ENCODE measurements at regions not wholly inside any gene's neighbourhood (a gene's known extent, or its start where the extent isn't known, plus 50 kb on each side); places are given as distances from the start of the nearest gene placed in this dataset.

DNA sequence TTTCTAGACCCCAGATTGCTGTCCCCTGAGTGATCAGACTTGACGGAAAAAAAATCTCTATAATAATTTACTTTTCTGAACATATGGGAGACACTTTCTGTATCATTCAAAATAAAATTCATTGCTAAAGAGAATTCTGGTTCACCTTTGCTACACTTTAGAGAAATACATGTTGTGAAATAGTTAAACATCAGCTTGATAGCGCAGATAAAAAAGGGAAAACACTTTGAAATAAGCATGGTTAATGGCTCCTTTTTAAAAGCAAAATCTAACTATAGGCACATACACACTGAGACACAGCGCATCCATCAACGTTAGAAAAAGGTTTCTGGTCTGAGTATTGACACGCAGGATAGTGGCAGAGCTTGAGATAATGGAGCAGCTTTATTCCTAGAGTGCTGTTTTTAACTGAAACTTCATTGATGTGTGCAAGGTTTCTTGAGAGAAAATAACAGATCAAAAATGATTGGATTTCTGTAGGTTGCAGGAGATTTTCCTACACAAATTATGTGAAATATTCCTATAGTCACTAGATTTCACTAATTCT is 341.2 kb downstream of the MZT1 start:
- Mint-ChIP-seq H3K4me1 (ENCODE audit: insufficient read depth, unreplicated experiment) (peaks cover 17% of the 10 kb centered on the region), H3K9me3 (ENCODE audit: unreplicated experiment) (no peaks in the 10 kb centered on the region), H3K4me3 (ENCODE audit: unreplicated experiment) (no peak overlapping the region), H3K27me3 (ENCODE audit: insufficient read depth, unreplicated experiment) (no peaks in the 10 kb centered on the region), H3K36me3 (ENCODE audit: insufficient read depth, unreplicated experiment) (no peaks in the 10 kb centered on the region), H3K27ac (ENCODE audit: low read depth, unreplicated experiment) (no peak overlapping the region)
- intact Hi-C loops (cut with micrococcal nuclease), result no loop called here
- POLR2A ChIA-PET, result no interaction called here
- DNase-seq (ENCODE audit: unreplicated experiment), result no peak
- TF ChIP-seq, protein P1, sequence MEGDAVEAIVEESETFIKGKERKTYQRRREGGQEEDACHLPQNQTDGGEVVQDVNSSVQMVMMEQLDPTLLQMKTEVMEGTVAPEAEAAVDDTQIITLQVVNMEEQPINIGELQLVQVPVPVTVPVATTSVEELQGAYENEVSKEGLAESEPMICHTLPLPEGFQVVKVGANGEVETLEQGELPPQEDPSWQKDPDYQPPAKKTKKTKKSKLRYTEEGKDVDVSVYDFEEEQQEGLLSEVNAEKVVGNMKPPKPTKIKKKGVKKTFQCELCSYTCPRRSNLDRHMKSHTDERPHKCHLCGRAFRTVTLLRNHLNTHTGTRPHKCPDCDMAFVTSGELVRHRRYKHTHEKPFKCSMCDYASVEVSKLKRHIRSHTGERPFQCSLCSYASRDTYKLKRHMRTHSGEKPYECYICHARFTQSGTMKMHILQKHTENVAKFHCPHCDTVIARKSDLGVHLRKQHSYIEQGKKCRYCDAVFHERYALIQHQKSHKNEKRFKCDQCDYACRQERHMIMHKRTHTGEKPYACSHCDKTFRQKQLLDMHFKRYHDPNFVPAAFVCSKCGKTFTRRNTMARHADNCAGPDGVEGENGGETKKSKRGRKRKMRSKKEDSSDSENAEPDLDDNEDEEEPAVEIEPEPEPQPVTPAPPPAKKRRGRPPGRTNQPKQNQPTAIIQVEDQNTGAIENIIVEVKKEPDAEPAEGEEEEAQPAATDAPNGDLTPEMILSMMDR (IDR thresholded peaks at IDR 0.05; ENCODE audit: unreplicated experiment), result no peak
- CTCF ChIA-PET, result interaction anchor here (0.7 kb wide), 1 partner anchor 258 kb away, joined by 3 read pairs; no protein-coding TSS in a partner anchor
- BruUV-seq (replicated peaks), result no TSS peak

DNA sequence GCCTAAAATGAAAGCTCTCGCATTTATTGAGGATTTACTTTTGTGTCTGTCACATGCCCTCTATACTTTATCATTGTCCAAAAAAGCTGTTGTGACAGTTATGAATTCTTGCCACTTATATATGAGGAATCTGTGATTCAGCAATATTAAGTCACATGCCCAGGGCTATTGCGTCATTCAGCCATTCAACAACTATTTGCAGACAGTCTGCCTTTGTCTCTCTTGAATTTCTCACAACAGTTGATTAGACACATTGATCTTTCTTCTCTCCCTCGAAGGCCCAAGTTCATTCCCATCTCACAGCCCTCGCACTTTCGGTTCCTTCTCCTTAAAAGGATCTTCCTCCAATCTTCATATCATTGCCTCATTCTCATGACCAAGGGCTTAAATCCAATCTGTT is 342.6 kb downstream of the MZT1 start:
- no peaks in the 10 kb centered on the region for H3K36me3 Mint-ChIP-seq (ENCODE audit: insufficient read depth, unreplicated experiment)
- H3K9me3 Mint-ChIP-seq (ENCODE audit: unreplicated experiment), result no peaks in the 10 kb centered on the region
- peak overlapping the region; percentile 37 for H3K27ac Mint-ChIP-seq (ENCODE audit: low read depth, unreplicated experiment)
- H3K4me3 Mint-ChIP-seq (ENCODE audit: unreplicated experiment), result no peak overlapping the region
- peak; percentile 55 for DNase-seq (ENCODE audit: unreplicated experiment)
- POLR2A ChIA-PET, result no interaction called here
- TF ChIP-seq, protein P1 (IDR thresholded peaks at IDR 0.05; ENCODE audit: unreplicated experiment), result no peak
- CTCF ChIA-PET, result no interaction called here
- H3K27me3 Mint-ChIP-seq (ENCODE audit: insufficient read depth, unreplicated experiment), result no peaks in the 10 kb centered on the region
- H3K4me1 Mint-ChIP-seq (ENCODE audit: insufficient read depth, unreplicated experiment), result peaks cover 11% of the 10 kb centered on the region
- intact Hi-C loops (cut with micrococcal nuclease), result no loop called here
- no TSS peak for BruUV-seq (replicated peaks)

DNA sequence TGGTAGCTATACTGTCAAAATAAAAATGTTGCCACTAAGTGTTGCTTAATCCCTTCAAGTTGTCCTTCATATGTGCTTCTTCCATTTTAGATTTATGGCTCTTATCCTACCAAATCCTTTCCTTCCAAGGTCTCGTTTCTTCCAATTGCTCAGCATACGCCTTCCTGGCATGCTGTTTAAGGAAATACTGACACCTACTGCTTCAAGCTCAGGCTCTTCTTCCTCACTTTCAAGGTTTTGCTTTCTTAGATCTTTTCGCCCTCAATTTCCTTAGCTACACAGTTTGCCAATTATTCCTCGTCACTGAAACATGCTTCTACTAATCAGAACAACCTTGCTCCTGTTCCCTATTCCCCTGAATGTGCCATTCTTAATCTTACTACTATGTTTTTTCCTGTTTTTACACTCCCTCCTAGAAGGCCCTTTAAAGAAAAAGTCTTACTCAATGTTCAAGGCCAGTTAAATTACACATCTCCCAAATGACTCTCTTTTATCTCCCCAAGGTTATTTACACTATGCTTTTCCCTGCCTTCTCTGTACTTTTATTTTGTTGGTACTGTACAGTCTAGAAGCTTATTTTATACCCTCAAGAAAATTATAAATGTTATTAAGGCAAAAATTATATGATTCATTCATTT is 343.1 kb downstream of the MZT1 start:
- Mint-ChIP-seq H3K27ac (ENCODE audit: low read depth, unreplicated experiment) (no peak overlapping the region), H3K4me1 (ENCODE audit: insufficient read depth, unreplicated experiment) (peaks cover 11% of the 10 kb centered on the region), H3K36me3 (ENCODE audit: insufficient read depth, unreplicated experiment) (no peaks in the 10 kb centered on the region), H3K27me3 (ENCODE audit: insufficient read depth, unreplicated experiment) (no peaks in the 10 kb centered on the region), H3K4me3 (ENCODE audit: unreplicated experiment) (no peak overlapping the region), H3K9me3 (ENCODE audit: unreplicated experiment) (no peaks in the 10 kb centered on the region)
- TF ChIP-seq, protein P1 (IDR thresholded peaks at IDR 0.05; ENCODE audit: unreplicated experiment), result no peak
- POLR2A ChIA-PET, result interaction anchor here (0.5 kb wide), 1 partner anchor 280 kb away, joined by 3 read pairs; no protein-coding TSS in a partner anchor
- intact Hi-C loops (cut with micrococcal nuclease), result no loop called here
- CTCF ChIA-PET, result interaction anchor here (0.7 to 1.0 kb wide), 2 partner anchors 10 to 1069 kb away, joined by 3 to 4 read pairs; no protein-coding TSS in a partner anchor
- no peak for DNase-seq (ENCODE audit: unreplicated experiment)
- no TSS peak for BruUV-seq (replicated peaks)

DNA sequence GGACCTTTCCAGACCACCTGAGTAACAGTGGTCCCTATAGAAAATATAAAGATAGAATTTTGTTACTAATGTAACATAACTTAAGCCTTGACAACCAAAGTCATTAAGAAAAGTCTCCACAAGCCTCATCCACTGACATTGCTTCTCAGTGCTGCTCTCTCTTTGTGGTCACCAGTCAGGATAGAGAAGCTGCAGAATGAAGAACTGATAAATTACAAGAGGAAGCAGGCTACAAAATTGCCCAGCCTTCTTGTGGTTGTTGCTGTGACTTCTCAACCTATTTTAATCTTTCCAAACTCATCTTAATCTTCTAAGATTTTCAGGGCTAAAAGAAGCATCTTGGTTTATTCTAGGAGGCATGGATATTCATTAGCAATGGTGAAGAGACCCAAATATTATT is 343.8 kb downstream of the MZT1 start:
- no TSS peak for BruUV-seq (replicated peaks)

More for the DNA sequence above, 343.8 kb downstream of the MZT1 start:
- H3K9me3 Mint-ChIP-seq (ENCODE audit: unreplicated experiment), result no peaks in the 10 kb centered on the region
- TF ChIP-seq, protein P1 (IDR thresholded peaks at IDR 0.05; ENCODE audit: unreplicated experiment), result no peak
- peaks cover 11% of the 10 kb centered on the region for H3K4me1 Mint-ChIP-seq (ENCODE audit: insufficient read depth, unreplicated experiment)
- intact Hi-C loops (cut with micrococcal nuclease), result no loop called here
- H3K27ac Mint-ChIP-seq (ENCODE audit: low read depth, unreplicated experiment), result no peak overlapping the region
- POLR2A ChIA-PET, result no interaction called here
- H3K4me3 Mint-ChIP-seq (ENCODE audit: unreplicated experiment), result no peak overlapping the region
- no peak for DNase-seq (ENCODE audit: unreplicated experiment)
- no peaks in the 10 kb centered on the region for H3K27me3 Mint-ChIP-seq (ENCODE audit: insufficient read depth, unreplicated experiment)
- H3K36me3 Mint-ChIP-seq (ENCODE audit: insufficient read depth, unreplicated experiment), result no peaks in the 10 kb centered on the region
- CTCF ChIA-PET, result interaction anchor here (1.0 kb wide), 1 partner anchor 10 kb away, joined by 4 read pairs; no protein-coding TSS in a partner anchor

Measured in MCF 10A (cell line).